ENCODE measurements at regions not wholly inside any gene's neighbourhood (a gene's known extent, or its start where the extent isn't known, plus 50 kb on each side); places are given as distances from the start of the nearest gene placed in this dataset.

GRCh38 chr12:107957459-107957858 lies 171.6 kb upstream of the WSCD2 start:
- DNase-seq (ENCODE audit: low read depth, low spot score): no peak

GRCh38 chr12:107963635-107964034 lies 165.5 kb upstream of the WSCD2 start:
- H3K27ac ChIP-seq: no peak overlapping the region
- no peak for DNase-seq (ENCODE audit: low read depth, low spot score)

More at GRCh38 chr12:107957459-107957858, 171.6 kb upstream of the WSCD2 start:
- H3K27ac ChIP-seq: no peak overlapping the region

- no peak overlapping the region for H3K27ac ChIP-seq
Measured at GRCh38 chr12:107967170-107967569, 161.9 kb upstream of the WSCD2 start.

GRCh38 chr12:107973950-107974349 lies 155.1 kb upstream of the WSCD2 start:
- H3K27ac ChIP-seq: no peak overlapping the region
- no peak for DNase-seq (ENCODE audit: low read depth, low spot score)

More at GRCh38 chr12:107967170-107967569, 161.9 kb upstream of the WSCD2 start:
- DNase-seq (ENCODE audit: low read depth, low spot score): no peak

GRCh38 chr12:107976331-107976730 lies 152.8 kb upstream of the WSCD2 start:
- no peak for DNase-seq (ENCODE audit: low read depth, low spot score)
- no peak overlapping the region for H3K27ac ChIP-seq

GRCh38 chr12:107978201-107978600 lies 150.9 kb upstream of the WSCD2 start:
- H3K27ac ChIP-seq: no peak overlapping the region
- DNase-seq (ENCODE audit: low read depth, low spot score): no peak

GRCh38 chr12:107978641-107979040 lies 150.4 kb upstream of the WSCD2 start:
- no peak for DNase-seq (ENCODE audit: low read depth, low spot score)
- no peak overlapping the region for H3K27ac ChIP-seq

- peak; percentile 33 for DNase-seq (ENCODE audit: low read depth, low spot score)
Measured at GRCh38 chr12:107983756-107984472, 145.2 kb upstream of the WSCD2 start.

GRCh38 chr12:107984973-107985372 lies 144.1 kb upstream of the WSCD2 start:
- no peak overlapping the region for H3K27ac ChIP-seq
- DNase-seq (ENCODE audit: low read depth, low spot score): no peak

More at GRCh38 chr12:107983756-107984472, 145.2 kb upstream of the WSCD2 start:
- H3K27ac ChIP-seq: no peak overlapping the region

GRCh38 chr12:107986183-107986582 lies 142.9 kb upstream of the WSCD2 start:
- DNase-seq (ENCODE audit: low read depth, low spot score): no peak
- no peak overlapping the region for H3K27ac ChIP-seq

- H3K27ac ChIP-seq: no peak overlapping the region
- no peak for DNase-seq (ENCODE audit: low read depth, low spot score)
Measured at GRCh38 chr12:107990325-107990724, 138.8 kb upstream of the WSCD2 start.

- no peak for DNase-seq (ENCODE audit: low read depth, low spot score)
- no peak overlapping the region for H3K27ac ChIP-seq
Measured at GRCh38 chr12:107992029-107992428, 137.1 kb upstream of the WSCD2 start.

- no peak overlapping the region for H3K27ac ChIP-seq
- DNase-seq (ENCODE audit: low read depth, low spot score): no peak
Measured at GRCh38 chr12:107992870-107993451, 136.1 kb upstream of the WSCD2 start.

- DNase-seq (ENCODE audit: low read depth, low spot score): no peak
- H3K27ac ChIP-seq: no peak overlapping the region
Measured at GRCh38 chr12:107998863-107999262, 130.2 kb upstream of the WSCD2 start.

GRCh38 chr12:108000111-108000510 lies 129.0 kb upstream of the WSCD2 start:
- no peak overlapping the region for H3K27ac ChIP-seq
- no peak for DNase-seq (ENCODE audit: low read depth, low spot score)

GRCh38 chr12:108004319-108004718 lies 124.8 kb upstream of the WSCD2 start:
- no peak for DNase-seq (ENCODE audit: low read depth, low spot score)
- no peak overlapping the region for H3K27ac ChIP-seq

GRCh38 chr12:108008163-108008905 lies 120.8 kb upstream of the WSCD2 start:
- DNase-seq (ENCODE audit: low read depth, low spot score): no peak
- H3K27ac ChIP-seq: no peak overlapping the region

GRCh38 chr12:108009442-108010070 lies 119.5 kb upstream of the WSCD2 start:
- no peak for DNase-seq (ENCODE audit: low read depth, low spot score)
- H3K27ac ChIP-seq: no peak overlapping the region

- no peak for DNase-seq (ENCODE audit: low read depth, low spot score)
- H3K27ac ChIP-seq: no peak overlapping the region
Measured at GRCh38 chr12:108016022-108016564, 113.0 kb upstream of the WSCD2 start.

GRCh38 chr12:108017472-108018057 lies 111.5 kb upstream of the WSCD2 start:
- DNase-seq (ENCODE audit: low read depth, low spot score): no peak
- no peak overlapping the region for H3K27ac ChIP-seq
